H9 (cell line): ENCODE measurements at regions not wholly inside any gene's neighbourhood (a gene's known extent, or its start where the extent isn't known, plus 50 kb on each side); places are given as distances from the start of the nearest gene placed in this dataset.

Source experiments
- DNase-seq: peaks from one replicate; pipeline ENCODE4 v3.0.0-alpha.2; 2017
- H2AFZ ChIP-seq: one replicate; pipeline ENCODE4 v1.6.1; 2013; ENCODE audit warnings: mild to moderate bottlenecking, low read length, control low read depth, moderate library complexity
- H2AK5ac ChIP-seq: 2 replicates; pipeline ENCODE4 v1.6.1; 2013; ENCODE audit warnings: low read length, control low read depth, mixed read lengths; ENCODE audit not compliant: insufficient read length
- H2BK120ac ChIP-seq: one replicate; pipeline ENCODE4 v1.6.1; 2013; ENCODE audit warnings: low read depth, mild to moderate bottlenecking, low read length, control low read depth, inconsistent platforms; ENCODE audit not compliant: poor library complexity, severe bottlenecking
- H2BK12ac ChIP-seq: 2 replicates; pipeline ENCODE4 v1.6.1; 2013; ENCODE audit warnings: low read length, control low read depth, mixed read lengths, low read depth; ENCODE audit not compliant: insufficient read length
- H2BK15ac ChIP-seq: 2 replicates; pipeline ENCODE4 v1.6.1; 2013; ENCODE audit warnings: low read depth, low read length, control low read depth
- H2BK20ac ChIP-seq: one replicate; pipeline ENCODE4 v1.6.1; 2013; ENCODE audit warnings: low read depth, mild to moderate bottlenecking, low read length, control low read depth, inconsistent platforms; ENCODE audit not compliant: poor library complexity, severe bottlenecking
- H2BK5ac ChIP-seq: 2 replicates; pipeline ENCODE4 v1.6.1; 2013; ENCODE audit warnings: low read length, control low read depth, mixed read lengths; ENCODE audit not compliant: insufficient read length
- H3K14ac ChIP-seq: 2 replicates; pipeline ENCODE4 v1.6.1; 2013; ENCODE audit warnings: low read length, control low read depth; ENCODE audit not compliant: insufficient read depth
- H3K18ac ChIP-seq: 2 replicates; pipeline ENCODE4 v1.6.1; 2013; ENCODE audit warnings: low read depth, mild to moderate bottlenecking, mixed read lengths, low read length, control low read depth; ENCODE audit not compliant: insufficient read length
- H3K23ac ChIP-seq: 2 replicates; pipeline ENCODE4 v1.6.1; 2013; ENCODE audit warnings: low read length, control low read depth, mixed read lengths, low read depth; ENCODE audit not compliant: insufficient read length
- H3K23me2 ChIP-seq: 2 replicates; pipeline ENCODE4 v1.6.1; 2013; ENCODE audit warnings: low read depth, mild to moderate bottlenecking, mixed read lengths, low read length, control low read depth; ENCODE audit not compliant: insufficient read length, poor library complexity, severe bottlenecking
- H3K27ac ChIP-seq: 2 replicates; pipeline ENCODE4 v1.5.1; 2013; ENCODE audit warnings: low read length, control low read depth, mixed read lengths, low read depth; ENCODE audit not compliant: insufficient read length
- H3K27me3 ChIP-seq: 2 replicates; pipeline ENCODE4 v1.6.1; 2013; ENCODE audit warnings: low read length, control low read depth, inconsistent platforms; ENCODE audit not compliant: insufficient read depth
- H3K4ac ChIP-seq: 2 replicates; pipeline ENCODE4 v1.6.1; 2013; ENCODE audit warnings: low read depth, mild to moderate bottlenecking, control low read depth, inconsistent platforms, low read length, moderate library complexity
- H3K4me1 ChIP-seq: 2 replicates; pipeline ENCODE4 v1.6.1; 2013; ENCODE audit warnings: low read length, control low read depth, inconsistent platforms; ENCODE audit not compliant: insufficient read depth
- H3K4me2 ChIP-seq: 2 replicates; pipeline ENCODE4 v1.6.1; 2013; ENCODE audit warnings: low read length, control low read depth, mixed read lengths; ENCODE audit not compliant: insufficient read length, insufficient read depth
- H3K56ac ChIP-seq: 2 replicates; pipeline ENCODE4 v1.6.1; 2013; ENCODE audit warnings: low read depth, mild to moderate bottlenecking, mixed read lengths, low read length, control low read depth; ENCODE audit not compliant: insufficient read length
- H3K79me1 ChIP-seq: 2 replicates; pipeline ENCODE4 v1.6.1; 2013; ENCODE audit warnings: low read depth, mild to moderate bottlenecking, moderate library complexity, low read length, control low read depth, inconsistent platforms; ENCODE audit not compliant: insufficient read depth, poor library complexity, severe bottlenecking
- H3K79me2 ChIP-seq: 2 replicates; pipeline ENCODE4 v1.6.1; 2013; ENCODE audit warnings: low read length, control low read depth, inconsistent platforms; ENCODE audit not compliant: insufficient read depth
- H3K9ac ChIP-seq: 2 replicates; pipeline ENCODE4 v1.6.1; 2013; ENCODE audit warnings: low read length, control low read depth, mixed read lengths; ENCODE audit not compliant: insufficient read length; ENCODE audit errors: extremely low read depth
- H3K9me3 ChIP-seq: one replicate; pipeline ENCODE4 v1.6.1; 2013; ENCODE audit warnings: low read depth, low read length, inconsistent platforms; ENCODE audit not compliant: control insufficient read depth
- H3T11ph ChIP-seq: one replicate; pipeline ENCODE4 v1.6.1; 2013; ENCODE audit warnings: mild to moderate bottlenecking, low read length, control low read depth, inconsistent platforms
- H4K20me1 ChIP-seq: one replicate; pipeline ENCODE4 v1.6.1; 2013; ENCODE audit not compliant: control insufficient read depth, insufficient read length, insufficient read depth
- H4K5ac ChIP-seq: 2 replicates; pipeline ENCODE4 v1.6.1; 2013; ENCODE audit warnings: low read depth, mild to moderate bottlenecking, mixed read lengths, low read length, control low read depth; ENCODE audit not compliant: insufficient read length
- H4K8ac ChIP-seq: replicated peaks from 2 replicates; pipeline ENCODE4 v1.6.1; 2013; ENCODE audit warnings: low read length, control low read depth, mixed read lengths, low read depth; ENCODE audit not compliant: insufficient read length
- H4K91ac ChIP-seq: 2 replicates; pipeline ENCODE4 v1.6.1; 2013; ENCODE audit warnings: low read depth, mild to moderate bottlenecking, moderate library complexity, mixed read lengths, low read length, control low read depth; ENCODE audit not compliant: insufficient read length
- H3K27ac Mint-ChIP-seq, 3 experiments: 2 replicates in 2 of 3; 3 replicates in 1 of 3; pipeline ENCODE4 v1.8.0; 2020 to 2021; ENCODE audit warnings: mixed read lengths in 3 of 3, mild to moderate bottlenecking in 1 of 3, moderate library complexity in 1 of 3
- H3K27me3 Mint-ChIP-seq: 2 replicates; pipeline ENCODE4 v1.8.0; 2021; ENCODE audit warnings: low read depth, mild to moderate bottlenecking, moderate library complexity, mixed read lengths
- H3K36me3 Mint-ChIP-seq, 3 experiments: 2 replicates in 2 of 3; 3 replicates in 1 of 3; pipeline ENCODE4 v1.8.0; 2020 to 2021; ENCODE audit warnings: low read depth in 3 of 3, mixed read lengths in 3 of 3; ENCODE audit not compliant: insufficient read depth in 1 of 3
- H3K4me1 Mint-ChIP-seq, 2 experiments: 2 replicates each; pipeline ENCODE4 v1.8.0; 2020; ENCODE audit warnings: mixed read lengths in 2 of 2
- H3K4me3 Mint-ChIP-seq, 2 experiments: 2 replicates in 1 of 2; 3 replicates in 1 of 2; pipeline ENCODE4 v1.8.0; 2020 to 2021; ENCODE audit warnings: mild to moderate bottlenecking in 2 of 2, mixed read lengths in 2 of 2, moderate library complexity in 1 of 2
- H3K9me3 Mint-ChIP-seq, 2 experiments: 2 replicates in 1 of 2; 3 replicates in 1 of 2; pipeline ENCODE4 v1.8.0; 2020; ENCODE audit warnings: mild to moderate bottlenecking in 2 of 2, mixed read lengths in 2 of 2, moderate library complexity in 1 of 2
- WGBS: extraction: QIAGEN DNeasy Blood & Tissue Kit; methylation state at CpG from one replicate; pipeline ENCODE4 v1.1.7; 2013; ENCODE audit warnings: missing lambda C conversion rate, low lambda C conversion rate, mixed read lengths; ENCODE audit not compliant: insufficient read length; ENCODE audit errors: extremely low coverage; 5-methylcytosine and 5-hydroxymethylcytosine counted together
- TF ChIP-seq, protein P1 (sequence below): fragments of 200-600 bp; sonication (generic); conservative IDR thresholded peaks from 3 replicates; pipeline ENCODE4 v1.8.0; 2021; ENCODE audit warnings: antibody characterized with exemption, mild to moderate bottlenecking

DNA sequence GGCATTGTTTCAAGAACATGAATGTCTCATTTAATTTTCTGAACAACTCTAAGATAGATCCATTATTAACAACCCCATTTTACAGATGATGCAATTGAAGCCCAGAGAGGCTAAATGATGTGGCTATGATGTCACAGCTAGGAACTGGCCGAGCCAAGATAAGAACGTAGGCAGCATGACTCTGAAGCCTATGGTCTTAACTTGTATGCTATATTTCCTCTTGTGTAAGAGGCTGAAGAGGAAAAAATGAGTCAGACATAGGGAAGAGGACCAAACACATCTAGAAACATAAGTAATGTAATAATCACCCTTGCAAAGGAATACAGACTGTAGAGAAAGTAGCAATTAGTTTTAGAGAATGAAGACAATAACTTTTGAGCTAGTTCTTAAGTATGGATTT, 416.8 kb downstream of the FIGN start:
- no peak overlapping the region for H2BK5ac ChIP-seq
- no peak overlapping the region for H4K91ac ChIP-seq
- no peak overlapping the region for H3K4me2 ChIP-seq
- no peak for DNase-seq
- H3K4me1 ChIP-seq = no peaks in the 10 kb centered on the region
- H3K23me2 ChIP-seq = no peaks in the 10 kb centered on the region
- no peak overlapping the region for H3K27ac ChIP-seq
- H4K20me1 ChIP-seq = no peaks in the 10 kb centered on the region
- H3K9ac ChIP-seq = no peak overlapping the region
- no peak overlapping the region for H2BK15ac ChIP-seq
- no peak overlapping the region for H2AFZ ChIP-seq
- H3K27me3 ChIP-seq = no peaks in the 10 kb centered on the region
- Mint-ChIP-seq H3K4me1 (no peaks in the 10 kb centered on the region), H3K36me3 (peaks cover 0 to 3% (median 3%) of the 10 kb centered on the region in 3 experiments; a peak in 1 of 7 replicates), H3K4me3 (no peak overlapping the region), H3K27me3 (no peaks in the 10 kb centered on the region), H3K27ac (no peak overlapping the region; a peak in 1 of 7 replicates), H3K9me3 (peaks cover 5% of the 10 kb centered on the region in 2 experiments; a peak in 4 of 5 replicates)
- H3K4ac ChIP-seq = no peak overlapping the region
- no peak overlapping the region for H2AK5ac ChIP-seq
- no peak overlapping the region for H3T11ph ChIP-seq
- H2BK120ac ChIP-seq = no peak overlapping the region
- no peak overlapping the region for H4K8ac ChIP-seq
- no peaks in the 10 kb centered on the region for H3K79me1 ChIP-seq
- no peak overlapping the region for H3K14ac ChIP-seq
- TF ChIP-seq, protein P1, sequence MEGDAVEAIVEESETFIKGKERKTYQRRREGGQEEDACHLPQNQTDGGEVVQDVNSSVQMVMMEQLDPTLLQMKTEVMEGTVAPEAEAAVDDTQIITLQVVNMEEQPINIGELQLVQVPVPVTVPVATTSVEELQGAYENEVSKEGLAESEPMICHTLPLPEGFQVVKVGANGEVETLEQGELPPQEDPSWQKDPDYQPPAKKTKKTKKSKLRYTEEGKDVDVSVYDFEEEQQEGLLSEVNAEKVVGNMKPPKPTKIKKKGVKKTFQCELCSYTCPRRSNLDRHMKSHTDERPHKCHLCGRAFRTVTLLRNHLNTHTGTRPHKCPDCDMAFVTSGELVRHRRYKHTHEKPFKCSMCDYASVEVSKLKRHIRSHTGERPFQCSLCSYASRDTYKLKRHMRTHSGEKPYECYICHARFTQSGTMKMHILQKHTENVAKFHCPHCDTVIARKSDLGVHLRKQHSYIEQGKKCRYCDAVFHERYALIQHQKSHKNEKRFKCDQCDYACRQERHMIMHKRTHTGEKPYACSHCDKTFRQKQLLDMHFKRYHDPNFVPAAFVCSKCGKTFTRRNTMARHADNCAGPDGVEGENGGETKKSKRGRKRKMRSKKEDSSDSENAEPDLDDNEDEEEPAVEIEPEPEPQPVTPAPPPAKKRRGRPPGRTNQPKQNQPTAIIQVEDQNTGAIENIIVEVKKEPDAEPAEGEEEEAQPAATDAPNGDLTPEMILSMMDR = no peak
- H3K56ac ChIP-seq = no peak overlapping the region
- no peaks in the 10 kb centered on the region for H3K79me2 ChIP-seq
- no peak overlapping the region for H4K5ac ChIP-seq
- no peak overlapping the region for H2BK20ac ChIP-seq
- H3K23ac ChIP-seq = no peak overlapping the region
- H2BK12ac ChIP-seq = no peak overlapping the region
- H3K9me3 ChIP-seq = no peaks in the 10 kb centered on the region
- no CpG with 5 or more reads among the region's 2 CpGs for WGBS
- no peak overlapping the region for H3K18ac ChIP-seq
